Panc1 (cell line): ENCODE measurements at regions not wholly inside any gene's neighbourhood (a gene's known extent, or its start where the extent isn't known, plus 50 kb on each side); places are given as distances from the start of the nearest gene placed in this dataset.

Experiments
- CTCF ChIP-seq: fragments of 450-650 bp; IDR thresholded peaks from 2 replicates; pipeline ENCODE4 v1.5.1; 2017; ENCODE audit warnings: mild to moderate bottlenecking
- POLR2AphosphoS5 ChIP-seq: IDR thresholded peaks from 2 replicates; pipeline ENCODE4 v1.6.1; 2012; ENCODE audit warnings: mild to moderate bottlenecking, low read depth, low read length, moderate library complexity
- SIN3A ChIP-seq: IDR thresholded peaks from 2 replicates; pipeline ENCODE4 v1.6.1; 2012; ENCODE audit warnings: low read depth, mild to moderate bottlenecking, low read length, moderate library complexity, borderline replicate concordance; ENCODE audit not compliant: insufficient read depth
- TF ChIP-seq, protein P1 (sequence below), 2 experiments: IDR thresholded peaks; 2 replicates each; pipeline ENCODE4 v1.6.1; 2011 to 2012; ENCODE audit warnings: low read depth in 2 of 2, control low read depth in 1 of 2, low read length in 1 of 2, mild to moderate bottlenecking in 1 of 2, moderate library complexity in 1 of 2; ENCODE audit not compliant: insufficient read depth in 1 of 2

GRCh38 chr5:20636686-20637085, 648.7 kb upstream of the CDH18 start:
- TF ChIP-seq, protein P1, sequence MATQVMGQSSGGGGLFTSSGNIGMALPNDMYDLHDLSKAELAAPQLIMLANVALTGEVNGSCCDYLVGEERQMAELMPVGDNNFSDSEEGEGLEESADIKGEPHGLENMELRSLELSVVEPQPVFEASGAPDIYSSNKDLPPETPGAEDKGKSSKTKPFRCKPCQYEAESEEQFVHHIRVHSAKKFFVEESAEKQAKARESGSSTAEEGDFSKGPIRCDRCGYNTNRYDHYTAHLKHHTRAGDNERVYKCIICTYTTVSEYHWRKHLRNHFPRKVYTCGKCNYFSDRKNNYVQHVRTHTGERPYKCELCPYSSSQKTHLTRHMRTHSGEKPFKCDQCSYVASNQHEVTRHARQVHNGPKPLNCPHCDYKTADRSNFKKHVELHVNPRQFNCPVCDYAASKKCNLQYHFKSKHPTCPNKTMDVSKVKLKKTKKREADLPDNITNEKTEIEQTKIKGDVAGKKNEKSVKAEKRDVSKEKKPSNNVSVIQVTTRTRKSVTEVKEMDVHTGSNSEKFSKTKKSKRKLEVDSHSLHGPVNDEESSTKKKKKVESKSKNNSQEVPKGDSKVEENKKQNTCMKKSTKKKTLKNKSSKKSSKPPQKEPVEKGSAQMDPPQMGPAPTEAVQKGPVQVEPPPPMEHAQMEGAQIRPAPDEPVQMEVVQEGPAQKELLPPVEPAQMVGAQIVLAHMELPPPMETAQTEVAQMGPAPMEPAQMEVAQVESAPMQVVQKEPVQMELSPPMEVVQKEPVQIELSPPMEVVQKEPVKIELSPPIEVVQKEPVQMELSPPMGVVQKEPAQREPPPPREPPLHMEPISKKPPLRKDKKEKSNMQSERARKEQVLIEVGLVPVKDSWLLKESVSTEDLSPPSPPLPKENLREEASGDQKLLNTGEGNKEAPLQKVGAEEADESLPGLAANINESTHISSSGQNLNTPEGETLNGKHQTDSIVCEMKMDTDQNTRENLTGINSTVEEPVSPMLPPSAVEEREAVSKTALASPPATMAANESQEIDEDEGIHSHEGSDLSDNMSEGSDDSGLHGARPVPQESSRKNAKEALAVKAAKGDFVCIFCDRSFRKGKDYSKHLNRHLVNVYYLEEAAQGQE (IDR thresholded peaks at IDR 0.05; ENCODE audit: insufficient read depth in 1 of 2, low read depth in 2 of 2, low read length in 1 of 2), result no peak
- no peak for TF ChIP-seq POLR2AphosphoS5
- no peak for TF ChIP-seq SIN3A
- no peak for TF ChIP-seq CTCF
